Osteoblast (primary cell): ENCODE measurements at regions not wholly inside any gene's neighbourhood (a gene's known extent, or its start where the extent isn't known, plus 50 kb on each side); places are given as distances from the start of the nearest gene placed in this dataset.
A peak's percentile ranks its signal among the peaks of the same experiment; 100 is the strongest.

Source experiments
- DNase-seq: peaks from one replicate; pipeline ENCODE4 v3.0.0; 2011; ENCODE audit warnings: low spot score, mixed read lengths; ENCODE audit not compliant: insufficient read length; ENCODE audit errors: missing footprints
- H2AFZ ChIP-seq: 2 replicates; pipeline ENCODE4 v1.6.0; 2011; ENCODE audit warnings: mild to moderate bottlenecking, low read length
- H3K27ac ChIP-seq: 2 replicates; pipeline ENCODE4 v1.5.1; 2011; ENCODE audit warnings: mild to moderate bottlenecking, low read depth, low read length, moderate library complexity
- H3K27me3 ChIP-seq: 2 replicates; pipeline ENCODE4 v1.6.0; 2012; ENCODE audit warnings: mild to moderate bottlenecking, control low read depth, inconsistent platforms, low read length, moderate library complexity; ENCODE audit not compliant: insufficient read depth
- H3K36me3 ChIP-seq: 2 replicates; pipeline ENCODE4 v1.5.1; 2011; ENCODE audit warnings: mild to moderate bottlenecking, low read length, control low read depth, moderate library complexity; ENCODE audit not compliant: insufficient read depth
- H3K4me1 ChIP-seq: 2 replicates; pipeline ENCODE4 v1.5.1; 2011; ENCODE audit warnings: mild to moderate bottlenecking, low read length, control low read depth, moderate library complexity; ENCODE audit not compliant: insufficient read depth
- H3K4me2 ChIP-seq: 2 replicates; pipeline ENCODE4 v1.6.0; 2011; ENCODE audit warnings: mild to moderate bottlenecking, low read length; ENCODE audit not compliant: insufficient read depth
- H3K4me3 ChIP-seq: fragments of 200-600 bp; sonication (generic); 3 replicates; pipeline ENCODE4 v1.5.1; 2012; ENCODE audit warnings: mild to moderate bottlenecking, low read length, inconsistent platforms; ENCODE audit not compliant: insufficient read depth
- H3K79me2 ChIP-seq: 2 replicates; pipeline ENCODE4 v1.6.0; 2012; ENCODE audit warnings: mild to moderate bottlenecking, low read length, control low read depth, inconsistent platforms; ENCODE audit not compliant: insufficient read depth
- H3K9me3 ChIP-seq: 2 replicates; pipeline ENCODE4 v1.5.1; 2011; ENCODE audit warnings: low read depth, low read length, control low read depth
- H4K20me1 ChIP-seq: 2 replicates; pipeline ENCODE4 v1.6.0; 2012; ENCODE audit warnings: mild to moderate bottlenecking, low read length, control low read depth; ENCODE audit not compliant: insufficient read depth
- CTCF ChIP-seq: IDR thresholded peaks from 2 replicates; pipeline ENCODE4 v1.5.1; 2011; ENCODE audit warnings: mild to moderate bottlenecking, low read depth, low read length, moderate library complexity; ENCODE audit errors: extremely low read depth

GRCh38 chr18:75638223-75638775, 210.8 kb upstream of the SMIM21 start:
- no peaks in the 10 kb centered on the region for H3K27me3 ChIP-seq
- no peaks in the 10 kb centered on the region for H4K20me1 ChIP-seq
- peak overlapping the region; percentile 58 for H3K4me3 ChIP-seq
- peak; percentile 62 for DNase-seq
- TF ChIP-seq CTCF = peak; percentile 39
- peak overlapping the region; percentile 63 for H2AFZ ChIP-seq
- no peaks in the 10 kb centered on the region for H3K79me2 ChIP-seq
- H3K4me2 ChIP-seq = peak overlapping the region; percentile 77
- no peaks in the 10 kb centered on the region for H3K9me3 ChIP-seq
- no peaks in the 10 kb centered on the region for H3K36me3 ChIP-seq
- peak overlapping the region; percentile 71 for H3K27ac ChIP-seq
- H3K4me1 ChIP-seq = peaks cover 17% of the 10 kb centered on the region

- Histone ChIP-seq H3K79me2 (no peaks in the 10 kb centered on the region), H2AFZ (no peak overlapping the region), H3K9me3 (no peaks in the 10 kb centered on the region), H3K4me2 (no peak overlapping the region), H3K4me3 (no peak overlapping the region), H3K27me3 (no peaks in the 10 kb centered on the region), H3K4me1 (peaks cover 17% of the 10 kb centered on the region), H4K20me1 (no peaks in the 10 kb centered on the region), H3K27ac (no peak overlapping the region), H3K36me3 (no peaks in the 10 kb centered on the region)
- no peak for TF ChIP-seq CTCF
- no peak for DNase-seq
Measured at GRCh38 chr18:75635096-75635495, 207.6 kb upstream of the SMIM21 start.

GRCh38 chr18:75625966-75626365, 198.5 kb upstream of the SMIM21 start:
- H3K4me2 ChIP-seq = no peak overlapping the region
- H3K27ac ChIP-seq = no peak overlapping the region
- no peaks in the 10 kb centered on the region for H3K36me3 ChIP-seq
- H3K4me3 ChIP-seq = no peak overlapping the region
- H4K20me1 ChIP-seq = no peaks in the 10 kb centered on the region
- H3K4me1 ChIP-seq = peaks cover 13% of the 10 kb centered on the region
- H3K9me3 ChIP-seq = no peaks in the 10 kb centered on the region
- no peak overlapping the region for H2AFZ ChIP-seq
- H3K79me2 ChIP-seq = no peaks in the 10 kb centered on the region
- no peaks in the 10 kb centered on the region for H3K27me3 ChIP-seq
- no peak for TF ChIP-seq CTCF
- DNase-seq = no peak

- Histone ChIP-seq H3K27me3 (no peaks in the 10 kb centered on the region), H3K4me3 (no peak overlapping the region), H3K4me2 (peak overlapping the region; percentile 9), H3K27ac (peak overlapping the region; percentile 48), H3K9me3 (no peaks in the 10 kb centered on the region), H2AFZ (peak overlapping the region; percentile 29), H4K20me1 (no peaks in the 10 kb centered on the region), H3K36me3 (no peaks in the 10 kb centered on the region), H3K4me1 (peaks cover 13% of the 10 kb centered on the region), H3K79me2 (no peaks in the 10 kb centered on the region)
- no peak for DNase-seq
- TF ChIP-seq CTCF = no peak
Measured at GRCh38 chr18:75624869-75625268, 197.4 kb upstream of the SMIM21 start.
